ENCODE measurements at regions not wholly inside any gene's neighbourhood (a gene's known extent, or its start where the extent isn't known, plus 50 kb on each side); places are given as distances from the start of the nearest gene placed in this dataset.
A peak's percentile ranks its signal among the peaks of the same experiment; 100 is the strongest.

DNA sequence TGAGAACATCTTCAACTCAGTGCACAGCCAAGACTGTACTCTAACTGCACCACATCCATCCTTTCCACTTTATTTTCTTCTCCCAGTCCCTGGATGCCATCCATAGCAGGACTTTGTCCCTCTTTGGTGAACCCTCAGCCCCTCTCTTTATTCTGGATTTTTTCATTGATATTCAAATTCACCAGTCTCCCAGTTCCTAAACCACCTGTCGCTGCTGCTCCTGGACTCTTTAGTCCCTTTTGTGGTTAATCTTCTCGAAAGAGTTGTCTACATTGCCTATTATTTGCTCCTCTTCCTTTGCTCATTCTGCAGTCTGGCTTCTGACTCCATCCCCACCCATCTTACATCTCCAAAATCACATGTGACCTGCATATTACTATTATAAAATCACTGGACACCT lies 59.4 kb upstream of the ZSWIM6 start:
- Histone ChIP-seq H2AK5ac (ENCODE audit: low read depth, low read length) (no peak overlapping the region), H3K4me3 (ENCODE audit: low read length in 2 of 2) (no peak overlapping the region), H3K9ac (ENCODE audit: low read depth, low read length, poor library complexity) (no peak overlapping the region), H2BK15ac (ENCODE audit: low read length) (no peak overlapping the region), H2BK120ac (ENCODE audit: low read depth, low read length) (no peak overlapping the region), H3K4me1 (ENCODE audit: control insufficient read depth in 2 of 2, insufficient read depth in 1 of 2, low read depth in 1 of 2, low read length in 2 of 2) (peaks cover 11 to 19% of the 10 kb centered on the region in 2 donors), H3K79me1 (ENCODE audit: low read depth, low read length) (no peaks in the 10 kb centered on the region), H3K36me3 (replicated peaks in 1 of 2; ENCODE audit: control insufficient read depth in 2 of 2, insufficient read depth in 2 of 2, low read length in 2 of 2) (no peaks in the 10 kb centered on the region), H3K14ac (ENCODE audit: low read length) (no peak overlapping the region), H2AFZ (ENCODE audit: low read length) (peak overlapping the region; percentile 2), H3K9me3 (replicated peaks in 1 of 2; ENCODE audit: control insufficient read depth in 2 of 2, insufficient read depth in 1 of 2, low read depth in 1 of 2, low read length in 2 of 2) (no peaks in the 10 kb centered on the region), H3K27me3 (ENCODE audit: control insufficient read depth in 3 of 3, insufficient read depth in 3 of 3, low read depth in 1 of 3, low read length in 3 of 3) (no peaks in the 10 kb centered on the region), H3K18ac (ENCODE audit: low read length) (no peak overlapping the region), H3K4me2 (ENCODE audit: insufficient read depth, low read length, poor library complexity, severe bottlenecking) (no peak overlapping the region), H3K4ac (ENCODE audit: low read length) (no peak overlapping the region), H4K91ac (ENCODE audit: low read depth, low read length, poor library complexity) (no peak overlapping the region), H4K8ac (ENCODE audit: low read depth, low read length) (no peak overlapping the region), H2BK12ac (ENCODE audit: low read length) (no peak overlapping the region), H3K23ac (ENCODE audit: low read depth, low read length, poor library complexity) (no peak overlapping the region), H2BK5ac (ENCODE audit: low read length) (no peak overlapping the region), H3K27ac (replicated peaks; ENCODE audit: low read length) (no peak overlapping the region)
- DNase-seq (ENCODE audit: low spot score): no peak
- WGBS, 2 donors (ENCODE audit: extremely low coverage in 2 of 2, insufficient read length in 2 of 2, insufficient replicate concordance in 1 of 2): no CpG with 5 or more reads among the region's 2 CpGs

DNA sequence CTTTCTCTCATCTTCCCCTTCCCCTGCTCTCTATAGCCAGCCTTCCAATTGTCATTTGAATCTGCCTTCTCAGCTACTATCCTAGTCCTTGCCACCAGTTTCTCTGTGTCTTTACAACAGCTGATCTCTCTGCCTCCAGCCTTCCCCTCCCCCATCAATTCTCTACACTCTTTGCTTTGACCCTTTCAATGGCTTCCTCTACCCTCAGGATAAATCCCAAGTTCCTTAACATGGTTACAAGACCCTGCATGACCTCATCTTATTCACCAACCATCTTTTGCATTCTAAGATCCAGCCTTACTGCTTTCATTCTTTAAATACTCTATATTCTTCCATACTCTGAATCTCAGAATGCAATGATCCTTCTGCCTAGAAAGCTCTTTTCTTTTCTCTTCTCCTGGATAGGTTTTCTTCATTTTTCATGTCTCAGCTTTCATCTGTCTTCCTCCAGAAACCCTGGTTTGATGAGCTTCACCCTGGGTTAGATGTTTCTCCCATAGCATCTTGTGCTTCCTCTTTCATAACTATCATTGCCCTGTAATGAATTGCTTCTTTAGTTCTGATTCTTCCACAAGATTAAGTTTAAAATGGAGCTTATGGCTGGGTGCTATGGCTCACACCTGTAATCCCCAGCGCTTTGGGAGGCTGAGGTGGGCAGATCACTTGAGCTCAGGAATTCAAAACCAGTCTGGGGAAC lies 58.6 kb upstream of the ZSWIM6 start:
- Histone ChIP-seq H2BK5ac (ENCODE audit: low read length) (no peak overlapping the region), H2BK12ac (ENCODE audit: low read length) (no peak overlapping the region), H3K14ac (ENCODE audit: low read length) (no peak overlapping the region), H2BK120ac (ENCODE audit: low read depth, low read length) (no peak overlapping the region), H3K4me3 (ENCODE audit: low read length in 2 of 2) (no peak overlapping the region), H3K36me3 (replicated peaks in 1 of 2; ENCODE audit: control insufficient read depth in 2 of 2, insufficient read depth in 2 of 2, low read length in 2 of 2) (no peaks in the 10 kb centered on the region), H2AFZ (ENCODE audit: low read length) (peak overlapping the region; percentile 2), H3K4me1 (ENCODE audit: control insufficient read depth in 2 of 2, insufficient read depth in 1 of 2, low read depth in 1 of 2, low read length in 2 of 2) (peaks cover 13 to 19% of the 10 kb centered on the region in 2 donors), H4K91ac (ENCODE audit: low read depth, low read length, poor library complexity) (no peak overlapping the region), H3K4ac (ENCODE audit: low read length) (no peak overlapping the region), H4K8ac (ENCODE audit: low read depth, low read length) (no peak overlapping the region), H2AK5ac (ENCODE audit: low read depth, low read length) (no peak overlapping the region), H3K27me3 (ENCODE audit: control insufficient read depth in 3 of 3, insufficient read depth in 3 of 3, low read depth in 1 of 3, low read length in 3 of 3) (no peaks in the 10 kb centered on the region), H3K9ac (ENCODE audit: low read depth, low read length, poor library complexity) (no peak overlapping the region), H3K79me1 (ENCODE audit: low read depth, low read length) (no peaks in the 10 kb centered on the region), H3K18ac (ENCODE audit: low read length) (no peak overlapping the region), H3K9me3 (replicated peaks in 1 of 2; ENCODE audit: control insufficient read depth in 2 of 2, insufficient read depth in 1 of 2, low read depth in 1 of 2, low read length in 2 of 2) (no peaks in the 10 kb centered on the region), H2BK15ac (ENCODE audit: low read length) (no peak overlapping the region), H3K23ac (ENCODE audit: low read depth, low read length, poor library complexity) (no peak overlapping the region), H3K27ac (replicated peaks; ENCODE audit: low read length) (no peak overlapping the region), H3K4me2 (ENCODE audit: insufficient read depth, low read length, poor library complexity, severe bottlenecking) (no peak overlapping the region)
- DNase-seq (ENCODE audit: low spot score): no peak
- no CpG with 5 or more reads among the region's 1 CpG for WGBS, 2 donors (ENCODE audit: extremely low coverage in 2 of 2, insufficient read length in 2 of 2, insufficient replicate concordance in 1 of 2)

DNA sequence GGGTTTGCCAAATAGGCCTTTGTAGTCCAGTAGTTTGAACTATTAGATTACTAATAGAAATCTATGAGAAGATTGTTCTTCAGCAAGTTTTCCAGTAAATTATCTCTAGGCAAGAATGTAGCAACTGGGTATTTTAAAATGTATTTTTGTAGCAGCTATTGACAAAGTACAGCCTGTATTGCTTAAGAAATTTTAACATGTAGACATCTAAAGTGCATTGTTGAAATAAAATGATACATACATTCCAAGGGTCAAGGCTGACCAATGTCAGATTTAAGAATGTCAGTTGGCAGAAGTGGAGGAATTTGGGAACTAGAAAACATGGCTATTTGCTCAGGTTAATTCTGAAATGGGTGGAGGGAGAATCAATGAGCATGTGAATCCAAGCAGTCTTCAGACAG lies 57.5 kb upstream of the ZSWIM6 start:
- H3K36me3 ChIP-seq (replicated peaks in 1 of 2; ENCODE audit: control insufficient read depth in 2 of 2, insufficient read depth in 2 of 2, low read length in 2 of 2): no peaks in the 10 kb centered on the region
- no peak overlapping the region for H3K4me3 ChIP-seq (ENCODE audit: low read length in 2 of 2)

DNA sequence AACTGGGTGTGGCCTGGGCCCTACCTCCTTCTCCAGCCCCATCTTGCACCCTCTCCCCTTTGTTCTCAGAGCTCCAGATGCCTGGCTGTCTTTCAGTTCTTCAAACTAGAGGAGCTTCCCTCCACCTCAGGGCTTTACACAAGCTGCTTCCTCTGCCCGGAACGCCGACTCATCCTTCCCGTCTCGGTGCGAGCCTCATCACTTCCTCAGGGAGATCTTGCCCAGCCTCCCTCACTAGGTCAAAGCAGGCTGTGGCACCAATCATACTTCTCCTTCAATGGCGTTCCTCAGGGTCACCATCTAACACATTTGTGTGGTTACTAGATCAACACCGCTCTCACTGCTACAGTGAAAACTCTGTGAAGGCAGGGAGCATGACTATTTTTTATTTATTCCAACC lies 56.2 kb upstream of the ZSWIM6 start:
- Histone ChIP-seq H4K8ac (ENCODE audit: low read depth, low read length) (peak overlapping the region; percentile 49), H2AK5ac (ENCODE audit: low read depth, low read length) (no peak overlapping the region), H3K9me3 (replicated peaks in 1 of 2; ENCODE audit: control insufficient read depth in 2 of 2, insufficient read depth in 1 of 2, low read depth in 1 of 2, low read length in 2 of 2) (no peaks in the 10 kb centered on the region), H3K27me3 (ENCODE audit: control insufficient read depth in 3 of 3, insufficient read depth in 3 of 3, low read depth in 1 of 3, low read length in 3 of 3) (no peaks in the 10 kb centered on the region), H2BK15ac (ENCODE audit: low read length) (no peak overlapping the region), H3K4me3 (ENCODE audit: low read length in 2 of 2) (no peak overlapping the region), H3K27ac (replicated peaks; ENCODE audit: low read length) (no peak overlapping the region), H2BK12ac (ENCODE audit: low read length) (no peak overlapping the region), H3K79me1 (ENCODE audit: low read depth, low read length) (no peaks in the 10 kb centered on the region), H2BK120ac (ENCODE audit: low read depth, low read length) (no peak overlapping the region), H4K91ac (ENCODE audit: low read depth, low read length, poor library complexity) (no peak overlapping the region), H3K4me2 (ENCODE audit: insufficient read depth, low read length, poor library complexity, severe bottlenecking) (no peak overlapping the region), H2AFZ (ENCODE audit: low read length) (peak overlapping the region; percentile 58), H3K4me1 (ENCODE audit: control insufficient read depth in 2 of 2, insufficient read depth in 1 of 2, low read depth in 1 of 2, low read length in 2 of 2) (peaks cover 13 to 23% of the 10 kb centered on the region in 2 donors), H3K18ac (ENCODE audit: low read length) (peak overlapping the region; percentile 76), H3K36me3 (replicated peaks in 1 of 2; ENCODE audit: control insufficient read depth in 2 of 2, insufficient read depth in 2 of 2, low read length in 2 of 2) (no peaks in the 10 kb centered on the region), H3K14ac (ENCODE audit: low read length) (no peak overlapping the region), H3K23ac (ENCODE audit: low read depth, low read length, poor library complexity) (no peak overlapping the region), H2BK5ac (ENCODE audit: low read length) (no peak overlapping the region), H3K9ac (ENCODE audit: low read depth, low read length, poor library complexity) (no peak overlapping the region), H3K4ac (ENCODE audit: low read length) (no peak overlapping the region)
- no peak for DNase-seq (ENCODE audit: low spot score)
- WGBS, 2 donors (ENCODE audit: extremely low coverage in 2 of 2, insufficient read length in 2 of 2, insufficient replicate concordance in 1 of 2): no CpG with 5 or more reads among the region's 8 CpGs

More for the DNA sequence above, 57.5 kb upstream of the ZSWIM6 start:
- Histone ChIP-seq H3K4me2 (ENCODE audit: insufficient read depth, low read length, poor library complexity, severe bottlenecking) (no peak overlapping the region), H2BK15ac (ENCODE audit: low read length) (no peak overlapping the region), H2BK5ac (ENCODE audit: low read length) (no peak overlapping the region), H4K8ac (ENCODE audit: low read depth, low read length) (no peak overlapping the region), H3K4ac (ENCODE audit: low read length) (no peak overlapping the region), H4K91ac (ENCODE audit: low read depth, low read length, poor library complexity) (no peak overlapping the region), H2AK5ac (ENCODE audit: low read depth, low read length) (no peak overlapping the region), H2BK12ac (ENCODE audit: low read length) (no peak overlapping the region), H3K27ac (replicated peaks; ENCODE audit: low read length) (no peak overlapping the region), H3K18ac (ENCODE audit: low read length) (no peak overlapping the region), H3K23ac (ENCODE audit: low read depth, low read length, poor library complexity) (no peak overlapping the region), H3K27me3 (ENCODE audit: control insufficient read depth in 3 of 3, insufficient read depth in 3 of 3, low read depth in 1 of 3, low read length in 3 of 3) (no peaks in the 10 kb centered on the region), H2BK120ac (ENCODE audit: low read depth, low read length) (no peak overlapping the region), H2AFZ (ENCODE audit: low read length) (no peak overlapping the region), H3K14ac (ENCODE audit: low read length) (no peak overlapping the region), H3K79me1 (ENCODE audit: low read depth, low read length) (no peaks in the 10 kb centered on the region), H3K9ac (ENCODE audit: low read depth, low read length, poor library complexity) (no peak overlapping the region), H3K9me3 (replicated peaks in 1 of 2; ENCODE audit: control insufficient read depth in 2 of 2, insufficient read depth in 1 of 2, low read depth in 1 of 2, low read length in 2 of 2) (no peaks in the 10 kb centered on the region), H3K4me1 (ENCODE audit: control insufficient read depth in 2 of 2, insufficient read depth in 1 of 2, low read depth in 1 of 2, low read length in 2 of 2) (peaks cover 13 to 19% of the 10 kb centered on the region in 2 donors)
- DNase-seq (ENCODE audit: low spot score): no peak

Measured in neuronal stem cell (in vitro differentiated cells).